Endothelial cell of umbilical vein (primary cell): ENCODE measurements at regions not wholly inside any gene's neighbourhood (a gene's known extent, or its start where the extent isn't known, plus 50 kb on each side); places are given as distances from the start of the nearest gene placed in this dataset.

Experiments
- BruUV-seq: library from RNA; stranded (reverse); fragments of 400-500 nt; replicated peaks from 2 replicates; lab custom pipeline; 2021; lab: Mats Ljungman, UMichigan
- CTCF ChIA-PET: fragments of 300-600, 350-600 bp; sonication (Branson Sonifier 250); formaldehyde crosslinking; loops from one replicate; lab custom pipeline; 2021; ENCODE audit warnings: antibody characterized with exemption, inconsistent platforms; lab: Charles Lee
- POLR2A ChIA-PET: fragments of 300-600, 350-600 bp; sonication (Branson Sonifier 250); formaldehyde crosslinking; loops from one replicate; lab custom pipeline; 2021; ENCODE audit warnings: antibody characterized with exemption, inconsistent platforms; lab: Charles Lee
- DNase-seq: peaks from one replicate; pipeline ENCODE4 v3.0.0-alpha.2; 2011; ENCODE audit warnings: low read depth, low spot score
- FAIRE-seq: peaks from 2 replicates; lab custom pipeline; 2011; peaks lifted over from hg19 to GRCh38; lab: Jason Lieb, UNC
- H2AFZ ChIP-seq: 2 replicates; pipeline ENCODE4 v1.6.0; 2012; ENCODE audit warnings: low read depth, low read length, control low read depth, inconsistent platforms
- H3K27ac ChIP-seq: 2 replicates; pipeline ENCODE4 v1.5.1; 2011; ENCODE audit warnings: low read depth, mild to moderate bottlenecking, control low read depth, low read length, moderate library complexity; ENCODE audit not compliant: insufficient read depth
- H3K27me3 ChIP-seq, 2 experiments: 2 replicates each; pipeline versions ENCODE4 v1.6.0 to v1.6.1; 2011; ENCODE audit warnings: low read length in 2 of 2, mixed read lengths in 1 of 2; ENCODE audit not compliant: control insufficient read depth in 2 of 2, insufficient read depth in 2 of 2
- H3K36me3 ChIP-seq, 2 experiments: 2 replicates in 1 of 2; 3 replicates in 1 of 2; pipeline ENCODE4 v1.5.1; 2011; ENCODE audit warnings: low read length in 2 of 2, mild to moderate bottlenecking in 1 of 2, moderate library complexity in 1 of 2; ENCODE audit not compliant: control insufficient read depth in 2 of 2, insufficient read depth in 2 of 2; ENCODE audit errors: extremely low read depth in 1 of 2
- H3K4me1 ChIP-seq: 3 replicates; pipeline ENCODE4 v1.5.1; 2011; ENCODE audit warnings: mild to moderate bottlenecking, low read length; ENCODE audit not compliant: control insufficient read depth, insufficient read depth; ENCODE audit errors: extremely low read depth
- H3K4me2 ChIP-seq: 2 replicates; pipeline ENCODE4 v1.6.1; 2011; ENCODE audit warnings: low read length, control low read depth, mixed read lengths; ENCODE audit not compliant: insufficient read depth
- H3K4me3 ChIP-seq, 3 experiments: fragments of 200-600 bp in 1 of 3; sonication (generic), shearing (Covaris generic) in 1 of 3; replicated peaks in 1 of 3; 2 replicates each; pipeline ENCODE4 v1.5.1; 2011 to 2016; ENCODE audit warnings: control low read depth in 3 of 3, low read length in 3 of 3, mild to moderate bottlenecking in 2 of 3, inconsistent platforms in 1 of 3, low read depth in 1 of 3, moderate library complexity in 1 of 3; ENCODE audit not compliant: insufficient read depth in 1 of 3
- H3K79me2 ChIP-seq: 2 replicates; pipeline ENCODE4 v1.6.0; 2012; ENCODE audit warnings: low read length, inconsistent platforms; ENCODE audit not compliant: control insufficient read depth, insufficient read depth
- H3K9ac ChIP-seq: replicated peaks from 2 replicates; pipeline ENCODE3; 2011; ENCODE audit warnings: low read length, control low read depth; ENCODE audit not compliant: insufficient read depth; ENCODE audit errors: extremely low read depth
- H3K9me1 ChIP-seq: replicated peaks from 3 replicates; pipeline ENCODE4 v1.6.0; 2011; ENCODE audit warnings: mild to moderate bottlenecking, low read length; ENCODE audit not compliant: control insufficient read depth, insufficient read depth; ENCODE audit errors: extremely low read depth
- H3K9me3 ChIP-seq: replicated peaks from 2 replicates; pipeline ENCODE4 v1.5.1; 2012; ENCODE audit warnings: low read length, inconsistent platforms; ENCODE audit not compliant: control insufficient read depth, insufficient read depth
- H4K20me1 ChIP-seq: replicated peaks from 2 replicates; pipeline ENCODE3; 2011; ENCODE audit warnings: mild to moderate bottlenecking, low read length; ENCODE audit not compliant: control insufficient read depth, insufficient read depth; ENCODE audit errors: extremely low read depth
- CTCF ChIP-seq, 2 donors: IDR thresholded peaks; 1 replicate in 1 of 2; 2 replicates in 1 of 2; pipeline ENCODE4 v1.5.1; 2011; ENCODE audit warnings: low read length in 2 of 2, mild to moderate bottlenecking in 2 of 2, moderate library complexity in 2 of 2, control low read depth in 1 of 2, inconsistent platforms in 1 of 2, low read depth in 1 of 2; ENCODE audit not compliant: insufficient read depth in 1 of 2; ENCODE audit errors: extremely low read depth in 1 of 2
- EZH2 ChIP-seq: IDR thresholded peaks from 2 replicates; pipeline ENCODE4 v1.6.1; 2012; ENCODE audit warnings: borderline replicate concordance, low read depth, mild to moderate bottlenecking, moderate library complexity, low read length, inconsistent platforms; ENCODE audit not compliant: severe bottlenecking
- FOS ChIP-seq: IDR thresholded peaks from 2 replicates; pipeline ENCODE4 v1.6.1; 2011; ENCODE audit warnings: mild to moderate bottlenecking, low read length, moderate library complexity, borderline replicate concordance; ENCODE audit not compliant: insufficient read depth
- GATA2 ChIP-seq: IDR thresholded peaks from 2 replicates; pipeline ENCODE4 v1.7.0; 2011; ENCODE audit warnings: low read depth, mild to moderate bottlenecking, moderate library complexity, mixed read lengths, low read length; ENCODE audit not compliant: insufficient read length, insufficient read depth
- JUN ChIP-seq: IDR thresholded peaks from 2 replicates; pipeline ENCODE4 v1.6.1; 2011; ENCODE audit warnings: borderline replicate concordance, low read depth; ENCODE audit not compliant: insufficient read length, insufficient read depth
- MAX ChIP-seq: IDR thresholded peaks from 2 replicates; pipeline ENCODE4 v1.6.1; 2011; ENCODE audit not compliant: insufficient read depth, insufficient read length
- MYC ChIP-seq: IDR thresholded peaks from one replicate; pipeline ENCODE4 v1.6.1; 2011; ENCODE audit warnings: mild to moderate bottlenecking, low read depth, low read length
- POLR2A ChIP-seq: IDR thresholded peaks from 2 replicates; pipeline ENCODE4 v1.6.1; 2012; ENCODE audit warnings: low read depth, mild to moderate bottlenecking, control low read depth, low read length
- POLR2AphosphoS5 ChIP-seq: IDR thresholded peaks from 2 replicates; pipeline ENCODE4 v1.6.1; 2012; ENCODE audit warnings: low read depth, mild to moderate bottlenecking, control low read depth, low read length, moderate library complexity; ENCODE audit not compliant: insufficient read depth
- dilution Hi-C: fragments of 300-500 bp; cut with MboI; formaldehyde crosslinking; loops from one replicate; pipeline ENCODE4 v1.15.0; 2019; ENCODE audit warnings: low sequenced_read_pairs; ENCODE audit not compliant: extremely low pct_ligation_motif_present
- intact Hi-C: fragments of 100-400 bp; cut with micrococcal nuclease; formaldehyde crosslinking; loops from one replicate; pipeline ENCODE4 v1.10.0; 2022

DNA sequence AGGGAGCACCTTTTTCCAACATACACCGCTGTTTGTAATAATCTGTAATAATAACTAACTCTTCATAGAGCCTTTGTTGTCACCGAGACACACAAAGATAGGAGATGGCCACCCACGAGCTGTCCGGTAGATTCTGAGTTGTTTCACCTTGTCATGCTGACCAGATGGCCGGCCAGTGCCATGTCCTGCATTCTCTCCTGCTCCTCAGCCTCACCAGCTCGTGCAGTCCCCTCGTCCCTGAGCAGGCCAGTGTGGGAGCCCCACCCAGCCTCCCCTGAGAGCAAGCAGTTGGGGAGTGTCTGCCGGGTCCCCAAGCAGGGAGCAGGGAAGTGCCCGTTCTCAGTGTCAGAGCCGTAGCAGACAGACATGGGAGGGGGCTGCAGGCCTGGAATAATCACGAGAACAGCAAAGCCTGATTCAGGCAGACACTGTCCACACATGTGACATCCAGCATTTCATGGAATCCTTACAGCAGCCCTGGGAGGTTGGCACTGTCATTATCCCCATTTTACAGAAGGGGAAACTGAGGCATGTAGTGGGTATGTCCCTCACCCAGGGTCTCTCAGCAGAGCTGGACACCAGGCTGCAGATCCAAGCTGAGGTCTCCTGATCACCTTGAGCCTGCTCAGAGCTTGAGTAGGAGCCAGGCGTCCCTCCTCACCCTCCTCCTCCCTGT is 178.5 kb upstream of the CIBAR2 start:
- Histone ChIP-seq H3K9me1 (no peaks in the 10 kb centered on the region), H3K4me1 (peaks cover 6% of the 10 kb centered on the region), H3K9me3 (no peaks in the 10 kb centered on the region), H3K36me3 (no peaks in the 10 kb centered on the region), H3K27ac (no peak overlapping the region), H3K9ac (no peak overlapping the region), H4K20me1 (no peaks in the 10 kb centered on the region), H2AFZ (no peak overlapping the region), H3K4me3 (no peak overlapping the region), H3K79me2 (no peaks in the 10 kb centered on the region), H3K4me2 (no peak overlapping the region), H3K27me3 (no peaks in the 10 kb centered on the region)
- POLR2A ChIA-PET: no interaction called here
- dilution Hi-C loops (no loop called here), intact Hi-C loops (no loop called here)
- TF ChIP-seq POLR2A (no peak), EZH2 (no peak), POLR2AphosphoS5 (no peak), JUN (no peak), GATA2 (no peak), MAX (no peak), MYC (no peak), CTCF (IDR thresholded peaks at IDR 0.05; ENCODE audit: extremely low read depth in 1 of 2, insufficient read depth in 1 of 2, low read depth in 1 of 2, low read length in 2 of 2) (no peak), FOS (no peak)
- no TSS peak for BruUV-seq
- CTCF ChIA-PET: interaction anchor here (1.1 kb wide), 1 partner anchor 16 kb away, joined by 6 read pairs; no protein-coding TSS in a partner anchor
- FAIRE-seq (no peak), DNase-seq (no peak)
